ENCODE measurements at regions not wholly inside any gene's neighbourhood (a gene's known extent, or its start where the extent isn't known, plus 50 kb on each side); places are given as distances from the start of the nearest gene placed in this dataset.
A peak's percentile ranks its signal among the peaks of the same experiment; 100 is the strongest.

GRCh38 chr3:23664459-23664858, 141.3 kb upstream of the UBE2E1 start:
- no peak for DNase-seq (ENCODE audit: low spot score)

GRCh38 chr3:23665741-23666140, 140.0 kb upstream of the UBE2E1 start:
- DNase-seq (ENCODE audit: low spot score) = no peak

GRCh38 chr3:23666818-23667217, 138.9 kb upstream of the UBE2E1 start:
- DNase-seq (ENCODE audit: low spot score) = no peak

GRCh38 chr3:23667536-23668429, 138.0 kb upstream of the UBE2E1 start:
- DNase-seq (ENCODE audit: low spot score) = no peak

GRCh38 chr3:23668430-23668904, 137.3 kb upstream of the UBE2E1 start:
- no peak for DNase-seq (ENCODE audit: low spot score)

- no peak for DNase-seq (ENCODE audit: low spot score)
These were observed 136.1 kb upstream of the UBE2E1 start for GRCh38 chr3:23669541-23670255.

- no peak for DNase-seq (ENCODE audit: low spot score)
These were observed 133.7 kb upstream of the UBE2E1 start for GRCh38 chr3:23671851-23672589.

GRCh38 chr3:23672628-23673027, 133.1 kb upstream of the UBE2E1 start:
- DNase-seq (ENCODE audit: low spot score) = no peak

- DNase-seq (ENCODE audit: low spot score) = no peak
These were observed 130.7 kb upstream of the UBE2E1 start for GRCh38 chr3:23675010-23675409.

- DNase-seq (ENCODE audit: low spot score) = no peak
These were observed 129.7 kb upstream of the UBE2E1 start for GRCh38 chr3:23676093-23676492.

- no peak for DNase-seq (ENCODE audit: low spot score)
These were observed 123.1 kb upstream of the UBE2E1 start for GRCh38 chr3:23682646-23683045.

GRCh38 chr3:23685541-23686258, 120.1 kb upstream of the UBE2E1 start:
- DNase-seq (ENCODE audit: low spot score) = peak; percentile 55

- no peak for DNase-seq (ENCODE audit: low spot score)
These were observed 119.2 kb upstream of the UBE2E1 start for GRCh38 chr3:23686519-23686918.

- no peak for DNase-seq (ENCODE audit: low spot score)
These were observed 114.3 kb upstream of the UBE2E1 start for GRCh38 chr3:23691357-23691895.

- DNase-seq (ENCODE audit: low spot score) = no peak
These were observed 108.9 kb upstream of the UBE2E1 start for GRCh38 chr3:23696842-23697241.

GRCh38 chr3:23697416-23697815, 108.3 kb upstream of the UBE2E1 start:
- DNase-seq (ENCODE audit: low spot score) = peak; percentile 46

GRCh38 chr3:23698652-23699313, 107.0 kb upstream of the UBE2E1 start:
- DNase-seq (ENCODE audit: low spot score) = no peak

GRCh38 chr3:23700616-23701015, 105.1 kb upstream of the UBE2E1 start:
- no peak for DNase-seq (ENCODE audit: low spot score)

- DNase-seq (ENCODE audit: low spot score) = no peak
These were observed 103.8 kb upstream of the UBE2E1 start for GRCh38 chr3:23701716-23702597.

GRCh38 chr3:23704298-23704697, 101.5 kb upstream of the UBE2E1 start:
- no peak for DNase-seq (ENCODE audit: low spot score)

Measured in iPS-NIHi11 (cell line).